GM21825 (cell line): ENCODE measurements at regions not wholly inside any gene's neighbourhood (a gene's known extent, or its start where the extent isn't known, plus 50 kb on each side); places are given as distances from the start of the nearest gene placed in this dataset.
A peak's percentile ranks its signal among the peaks of the same experiment; 100 is the strongest.

ENCODE experiments used
- ATAC-seq: cut with Tn5 transposase; IDR thresholded peaks from one replicate; pipeline ENCODE4 v1.9.1; 2021; ENCODE audit warnings: mild to moderate bottlenecking, moderate library complexity; ENCODE audit not compliant: unreplicated experiment

DNA sequence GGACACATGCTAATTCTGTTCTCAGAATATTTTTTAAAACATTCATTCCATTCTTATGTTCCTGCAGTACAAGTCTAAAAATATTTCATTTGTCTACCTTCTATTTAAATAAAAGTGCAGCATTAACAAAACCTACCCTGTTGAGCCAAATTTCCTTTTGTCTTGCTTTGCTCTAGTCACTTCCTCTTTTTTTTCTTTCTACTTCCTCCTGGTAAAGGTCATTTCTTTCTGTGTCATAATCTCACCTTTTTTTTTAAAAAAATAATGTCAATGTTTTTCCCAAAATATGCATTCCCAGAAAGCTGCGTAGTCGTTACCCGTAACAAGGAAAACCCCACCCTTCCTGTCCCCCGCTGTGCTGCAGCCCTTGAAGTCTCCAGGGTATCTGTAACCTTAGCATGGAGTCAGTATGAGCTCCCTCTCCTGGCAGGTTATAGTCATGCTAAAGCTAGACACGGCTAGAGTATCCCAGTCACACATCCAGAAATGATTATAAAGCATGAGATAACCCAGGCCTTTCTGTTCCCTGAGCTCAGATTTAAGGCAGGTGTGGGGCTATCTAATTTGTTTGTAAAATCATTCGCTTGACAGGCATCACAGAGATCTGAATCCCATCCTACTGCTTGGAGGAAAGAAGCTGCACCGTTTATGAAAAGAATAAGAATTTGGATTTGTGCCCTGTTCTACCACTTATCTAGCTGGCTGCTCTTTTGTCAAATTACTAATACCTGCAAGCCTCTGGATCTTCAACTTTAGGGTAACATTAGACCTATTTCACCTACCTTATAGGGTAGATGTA lies 51.1 kb upstream of the EED start:
- ATAC-seq, result peak; percentile 93

DNA sequence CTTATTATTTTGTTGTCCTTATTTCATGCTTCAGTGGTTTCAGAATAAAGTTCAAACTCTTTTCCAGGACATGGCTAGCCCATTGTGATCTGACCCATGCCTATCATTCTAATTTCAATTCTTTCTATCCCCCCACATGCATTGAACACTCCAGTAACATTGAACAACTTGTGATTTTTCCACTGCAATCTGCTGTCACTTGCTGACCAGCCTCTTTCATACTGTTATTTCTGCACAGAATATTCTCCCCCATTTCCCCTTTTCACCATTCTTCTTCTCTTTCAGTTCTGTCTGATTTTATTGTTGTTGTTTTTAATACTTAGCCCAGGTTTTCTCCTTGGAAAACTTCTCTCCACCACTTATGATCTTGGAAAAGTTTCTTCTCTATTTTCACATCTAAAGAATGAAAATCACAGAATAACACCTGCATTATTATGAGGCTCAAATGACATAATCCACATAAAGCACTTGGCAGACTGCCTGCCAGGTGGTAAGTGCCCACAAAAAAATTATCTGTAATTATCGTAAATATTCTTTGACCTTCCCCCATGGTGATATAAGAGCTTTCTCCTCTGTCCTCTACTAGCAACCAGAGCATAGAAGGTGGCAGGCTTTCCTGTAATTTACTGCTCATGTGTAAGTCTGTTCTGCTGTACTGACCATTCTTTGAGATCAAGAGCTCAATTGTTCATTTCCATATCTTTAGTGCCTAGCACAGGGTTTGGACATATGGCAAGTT lies 51.9 kb upstream of the EED start:
- ATAC-seq, result peak; percentile 6

DNA sequence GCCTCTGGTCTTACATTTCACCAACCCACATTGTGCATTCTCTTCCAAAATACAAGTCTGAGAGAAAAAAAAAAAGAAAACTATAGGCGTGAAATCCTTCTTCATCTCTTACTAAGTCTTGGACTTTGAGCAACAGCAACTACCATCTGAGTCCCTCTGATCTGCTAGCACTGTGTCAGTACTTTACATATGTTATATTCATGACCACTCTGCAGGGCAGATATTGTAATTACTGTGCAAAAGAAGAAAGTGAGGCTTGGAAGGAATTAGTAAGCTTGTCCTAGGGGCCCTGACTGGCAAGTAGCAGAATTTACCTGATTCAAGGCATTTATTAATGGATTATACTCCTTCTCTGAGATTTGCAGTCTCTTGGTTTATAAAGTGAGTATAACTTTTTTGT lies 52.7 kb upstream of the EED start:
- ATAC-seq, result no peak

DNA sequence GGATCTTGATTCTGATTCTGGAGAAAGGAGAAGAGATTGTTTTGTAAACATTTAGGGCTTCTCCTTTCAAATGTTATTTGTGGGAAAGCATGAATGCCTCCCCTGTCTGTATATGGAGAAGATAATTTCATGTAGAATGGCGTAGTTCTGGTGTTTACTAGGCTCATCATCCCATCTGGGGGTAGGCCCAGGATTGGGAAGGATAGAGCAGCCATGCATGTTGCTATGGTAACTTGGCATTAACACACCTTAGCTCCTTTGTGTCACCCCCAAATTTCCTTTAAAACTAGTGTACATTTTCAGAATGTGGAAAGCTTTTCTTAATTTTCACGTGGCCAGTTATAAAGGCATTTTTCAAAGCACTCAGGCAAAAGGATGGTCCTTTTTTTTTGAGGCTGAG lies 57.5 kb upstream of the EED start:
- no peak for ATAC-seq

DNA sequence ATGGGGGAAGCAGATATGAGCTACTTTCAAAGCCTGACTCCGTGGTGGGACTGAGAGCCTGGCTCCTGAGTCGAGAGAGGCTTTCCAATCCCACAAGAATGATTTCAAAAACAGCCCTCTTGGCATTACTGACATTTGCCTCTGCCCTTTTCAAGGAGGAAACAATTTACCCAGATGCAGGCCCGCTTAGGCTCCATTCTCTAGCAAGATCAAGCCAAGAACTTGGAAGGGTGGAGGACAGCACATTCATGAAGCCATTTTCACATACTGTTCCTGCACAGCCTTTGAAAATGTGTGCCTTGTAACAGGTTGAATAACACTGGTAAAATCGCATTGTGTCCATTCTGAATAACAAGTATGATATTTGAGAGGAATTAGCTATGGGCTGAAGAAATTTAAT lies 58.2 kb upstream of the EED start:
- ATAC-seq, result no peak

DNA sequence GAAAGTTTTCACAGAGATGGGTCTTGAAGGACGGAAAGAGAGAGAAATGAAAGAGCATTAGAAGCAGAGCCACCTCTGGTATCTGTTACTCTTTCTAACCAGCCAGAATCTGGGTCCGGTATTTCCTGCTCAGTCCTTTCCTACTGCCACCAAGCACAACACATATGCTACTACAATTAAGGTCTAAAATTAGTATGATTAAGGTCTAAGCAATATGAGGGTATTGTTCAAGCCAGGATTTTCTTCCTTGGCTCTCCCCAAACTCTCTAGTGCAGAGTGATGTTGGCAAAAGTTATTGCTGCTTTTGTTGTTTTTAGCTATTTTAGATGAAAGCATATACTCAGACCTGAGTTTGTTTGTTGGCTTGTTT lies 59.2 kb upstream of the EED start:
- ATAC-seq, result no peak

DNA sequence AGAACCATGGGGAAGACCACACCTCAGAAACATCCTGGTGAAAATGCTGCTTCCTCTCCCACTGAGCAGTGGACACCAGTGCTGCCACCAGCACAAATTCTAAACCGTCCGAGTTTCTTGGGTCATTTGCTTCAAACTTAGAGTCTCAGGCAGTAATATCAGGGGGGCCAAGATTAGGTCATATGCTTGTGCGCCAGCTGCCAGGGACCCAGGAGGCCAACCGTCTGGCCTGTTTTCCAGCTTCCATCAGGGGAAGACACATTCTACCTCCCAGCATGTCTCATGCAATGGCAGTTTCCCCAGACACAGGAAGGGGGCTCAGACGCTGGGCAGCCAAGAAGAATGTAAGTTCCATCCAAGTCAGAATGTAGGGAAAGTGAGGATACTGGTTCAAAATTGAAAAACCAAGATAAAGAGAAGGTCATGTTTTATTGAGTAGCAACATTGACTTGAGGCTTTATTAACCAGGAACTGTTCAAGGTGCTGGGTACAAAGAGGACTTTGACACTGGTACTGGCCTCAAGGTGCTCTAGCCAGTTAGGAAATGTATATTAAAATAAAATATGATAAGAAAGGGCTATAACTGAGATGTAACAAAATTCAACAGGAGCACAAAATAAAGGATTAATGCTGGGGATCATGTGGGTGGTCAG lies 59.7 kb upstream of the EED start:
- no peak for ATAC-seq

DNA sequence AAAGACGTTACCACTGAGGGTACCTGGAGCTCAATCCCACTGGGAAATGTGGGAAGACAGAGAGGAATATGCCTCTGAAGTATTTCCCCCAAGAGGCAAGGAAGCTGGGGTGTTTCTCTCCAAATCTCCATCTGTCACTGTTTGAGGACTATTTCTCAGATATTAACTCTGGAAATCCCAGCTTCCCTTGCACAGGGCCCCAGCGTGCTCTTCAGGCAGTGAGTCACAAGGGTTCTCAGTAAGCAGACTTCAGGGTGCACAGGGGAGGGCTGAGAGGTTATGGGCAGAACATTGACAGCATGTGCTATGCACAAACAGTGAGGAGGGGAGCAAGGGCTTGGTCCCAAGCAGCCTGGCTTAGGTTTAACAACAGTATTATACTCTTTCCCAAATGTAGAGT lies 60.9 kb upstream of the EED start:
- ATAC-seq, result no peak

DNA sequence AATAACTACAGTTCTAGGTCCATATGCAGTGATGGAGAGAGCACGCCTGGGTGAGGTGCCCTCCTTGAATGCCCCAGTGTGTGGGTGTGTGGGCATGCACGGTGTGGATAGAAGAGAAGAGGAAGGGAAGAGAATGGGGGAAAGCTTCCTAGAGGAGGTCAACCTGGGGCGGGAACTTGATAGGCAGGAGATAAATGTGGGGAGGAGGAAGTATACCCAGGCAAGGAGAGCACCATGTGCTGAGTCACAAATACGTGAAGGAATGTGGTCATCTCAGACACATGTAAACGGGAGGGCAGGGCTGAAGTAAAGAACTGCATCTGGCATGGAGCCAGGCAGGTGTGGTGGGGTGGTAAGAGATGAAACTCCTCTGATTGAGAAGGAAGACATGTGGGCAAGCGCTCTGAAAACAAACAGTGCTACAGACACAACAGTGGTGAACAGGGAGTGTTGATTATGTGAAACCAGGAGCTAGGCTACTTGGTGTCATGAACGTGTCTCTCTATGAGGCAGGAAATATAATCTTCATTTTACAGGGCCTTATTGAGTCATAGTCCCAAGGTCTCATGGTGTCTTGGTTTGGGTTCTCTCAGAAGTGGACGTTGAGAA lies 61.5 kb upstream of the EED start:
- ATAC-seq, result peak; percentile 77

DNA sequence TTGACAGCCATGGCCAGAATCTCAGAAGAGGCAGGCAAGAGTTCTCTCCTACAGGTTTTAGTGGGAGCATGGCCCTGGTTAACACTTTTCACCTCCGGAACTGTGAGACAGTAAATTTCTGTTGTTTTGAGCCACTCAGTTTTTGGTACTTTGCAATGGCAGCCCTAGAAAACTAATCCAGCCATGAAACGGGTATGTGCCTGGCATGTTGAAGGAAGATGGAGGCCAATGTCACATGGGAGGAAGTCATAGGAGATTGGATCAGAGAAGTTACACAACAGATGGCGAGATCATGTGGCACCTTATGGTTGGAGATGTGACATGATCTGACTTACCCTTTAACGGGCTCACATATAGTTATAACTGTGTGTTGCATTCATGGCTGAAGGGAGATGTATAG lies 63.2 kb upstream of the EED start:
- no peak for ATAC-seq

DNA sequence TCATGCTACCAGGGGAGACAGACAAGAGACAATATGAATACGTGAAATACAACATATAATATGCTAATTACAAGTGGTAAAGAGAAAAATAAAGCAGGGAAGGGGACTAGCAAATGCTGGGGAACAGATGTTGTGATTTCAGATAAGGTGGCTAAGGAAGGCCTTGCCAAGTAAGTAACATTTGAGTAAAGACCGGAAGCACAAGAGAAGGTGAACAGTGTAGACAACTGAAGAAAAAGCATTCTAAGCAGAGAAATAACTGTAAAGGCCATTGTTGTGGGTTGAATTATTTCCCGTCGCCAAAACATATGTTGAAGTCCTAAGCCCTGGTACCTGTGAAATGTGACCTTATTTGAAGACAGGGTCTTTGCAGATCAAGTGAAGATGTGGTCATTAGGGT lies 63.7 kb upstream of the EED start:
- no peak for ATAC-seq

DNA sequence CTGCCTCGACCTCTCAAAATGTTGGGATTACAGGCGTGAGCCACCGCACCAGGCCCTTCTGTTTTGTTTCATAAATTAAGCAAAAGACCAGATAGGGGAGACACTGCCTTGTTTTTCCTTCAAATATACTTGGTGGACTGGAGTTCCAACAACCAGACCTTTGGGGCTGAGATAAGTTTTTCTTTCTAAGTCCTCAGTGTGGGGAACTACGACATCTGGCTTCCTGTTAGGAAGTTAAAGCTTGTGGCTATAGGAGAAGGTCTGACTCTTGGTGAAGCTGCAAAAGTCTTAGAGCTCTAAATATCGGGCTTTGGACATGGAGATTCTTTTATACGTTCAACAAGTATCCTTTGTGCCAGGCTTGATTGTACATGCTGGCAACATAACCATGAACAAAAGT lies 64.1 kb upstream of the EED start:
- ATAC-seq, result no peak

DNA sequence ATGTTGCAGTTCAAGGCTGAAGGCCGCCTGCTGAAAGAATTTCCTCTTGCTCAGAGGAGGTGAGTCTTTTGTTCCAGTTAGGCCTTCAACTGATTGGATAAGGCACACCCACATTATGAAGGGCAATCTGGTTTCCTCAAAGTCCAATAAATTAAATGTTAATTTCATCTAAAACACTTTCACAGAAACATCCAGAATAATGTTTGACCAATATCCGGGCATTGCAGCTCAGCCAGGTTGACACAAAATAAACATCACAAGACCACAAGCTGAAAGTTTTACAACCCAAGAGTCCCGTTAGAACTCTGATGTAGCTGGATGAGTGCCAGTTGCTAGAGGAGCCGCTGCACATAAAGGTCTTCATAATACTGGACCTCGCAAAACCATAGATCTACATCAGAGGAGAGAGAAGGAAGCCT lies 64.9 kb upstream of the EED start:
- ATAC-seq, result no peak

DNA sequence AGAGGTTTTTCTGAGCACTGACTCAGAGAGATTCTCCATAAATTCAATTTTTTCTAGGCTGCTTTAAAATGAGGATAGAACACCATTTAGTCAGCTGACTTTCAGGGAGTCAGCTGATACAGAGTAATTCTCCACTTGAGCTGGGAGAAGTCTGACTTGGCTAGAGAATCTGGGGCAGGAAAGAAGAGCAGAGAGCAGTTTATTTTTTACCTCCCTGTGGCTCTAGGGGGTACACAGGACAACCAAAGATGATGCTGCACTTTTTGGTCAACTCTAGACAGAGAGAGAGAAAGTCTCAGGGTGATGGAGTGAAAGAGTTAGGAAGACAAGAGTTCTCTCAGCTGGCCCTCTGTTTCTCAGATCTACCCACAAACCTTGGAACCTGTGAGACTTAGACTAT lies 67.3 kb upstream of the EED start:
- ATAC-seq, result no peak

DNA sequence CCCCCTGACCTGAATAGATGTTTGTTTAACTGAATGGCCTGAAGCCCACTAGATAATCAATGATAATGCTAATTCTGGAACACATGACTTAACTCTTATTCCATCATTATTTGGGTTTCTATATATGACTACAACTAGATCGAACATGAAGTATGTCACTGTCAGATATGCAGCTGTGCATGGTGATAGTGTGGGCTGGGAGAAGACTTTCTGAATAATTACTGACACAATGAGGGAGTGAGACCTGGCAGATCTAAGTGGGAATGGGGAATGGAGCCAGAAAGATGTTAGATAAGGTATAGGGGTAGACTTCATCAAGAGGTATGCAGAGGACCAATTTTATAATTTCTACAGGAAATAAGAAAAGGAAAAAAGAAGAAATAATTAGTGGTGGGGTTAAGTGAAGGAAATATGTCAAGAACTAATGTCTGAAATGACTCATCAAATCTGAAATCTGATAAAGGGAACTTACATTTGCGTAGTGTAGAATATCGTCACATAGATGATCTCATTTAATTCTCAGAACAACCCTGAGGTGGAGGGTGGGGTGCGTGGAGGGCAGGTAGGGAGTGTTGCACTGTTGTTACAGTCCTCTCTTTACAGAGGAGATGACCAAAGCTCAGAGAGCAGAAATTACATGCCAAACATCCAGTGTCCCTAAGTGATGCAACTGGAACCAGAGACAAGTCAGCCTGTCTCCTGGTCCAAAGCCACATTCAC lies 68.2 kb upstream of the EED start:
- peak; percentile 55 for ATAC-seq

DNA sequence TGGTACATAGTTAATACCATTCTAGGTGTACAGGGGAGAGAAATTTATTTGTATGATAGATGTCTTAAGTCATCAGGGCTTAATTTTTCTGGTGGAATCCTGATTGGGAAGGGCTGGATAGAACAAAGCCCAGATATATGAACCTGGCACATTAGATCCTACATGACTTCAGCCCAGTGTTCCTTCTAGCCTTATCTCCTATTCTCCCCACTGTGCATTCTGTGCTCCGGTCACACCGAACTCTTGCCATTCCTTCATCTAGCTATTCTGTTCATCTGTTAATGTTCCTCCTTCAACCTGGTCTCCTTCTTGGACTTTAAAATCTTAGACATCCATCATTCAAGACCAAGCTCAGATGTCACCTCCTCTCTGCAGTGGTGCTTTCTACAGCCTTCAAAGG lies 68.9 kb upstream of the EED start:
- no peak for ATAC-seq

DNA sequence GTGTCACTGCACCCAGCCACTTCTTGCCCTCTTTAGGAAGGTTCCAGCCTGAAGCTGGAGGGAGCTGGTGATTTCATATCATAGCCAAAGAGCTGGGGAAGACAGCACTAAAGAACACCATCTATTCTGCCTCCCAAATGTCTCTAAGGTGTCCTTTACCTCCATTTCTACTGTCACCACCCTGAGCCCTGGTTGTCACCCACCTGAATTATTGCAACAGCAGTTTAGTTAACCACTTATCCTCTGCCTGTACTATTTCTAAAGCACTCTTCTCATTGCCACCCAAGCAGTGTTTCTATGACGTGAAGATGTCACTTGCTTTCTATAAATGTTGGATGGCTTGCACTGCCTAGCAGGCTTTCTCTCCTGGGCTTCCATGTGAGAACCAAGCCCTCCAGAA lies 69.4 kb upstream of the EED start:
- no peak for ATAC-seq

DNA sequence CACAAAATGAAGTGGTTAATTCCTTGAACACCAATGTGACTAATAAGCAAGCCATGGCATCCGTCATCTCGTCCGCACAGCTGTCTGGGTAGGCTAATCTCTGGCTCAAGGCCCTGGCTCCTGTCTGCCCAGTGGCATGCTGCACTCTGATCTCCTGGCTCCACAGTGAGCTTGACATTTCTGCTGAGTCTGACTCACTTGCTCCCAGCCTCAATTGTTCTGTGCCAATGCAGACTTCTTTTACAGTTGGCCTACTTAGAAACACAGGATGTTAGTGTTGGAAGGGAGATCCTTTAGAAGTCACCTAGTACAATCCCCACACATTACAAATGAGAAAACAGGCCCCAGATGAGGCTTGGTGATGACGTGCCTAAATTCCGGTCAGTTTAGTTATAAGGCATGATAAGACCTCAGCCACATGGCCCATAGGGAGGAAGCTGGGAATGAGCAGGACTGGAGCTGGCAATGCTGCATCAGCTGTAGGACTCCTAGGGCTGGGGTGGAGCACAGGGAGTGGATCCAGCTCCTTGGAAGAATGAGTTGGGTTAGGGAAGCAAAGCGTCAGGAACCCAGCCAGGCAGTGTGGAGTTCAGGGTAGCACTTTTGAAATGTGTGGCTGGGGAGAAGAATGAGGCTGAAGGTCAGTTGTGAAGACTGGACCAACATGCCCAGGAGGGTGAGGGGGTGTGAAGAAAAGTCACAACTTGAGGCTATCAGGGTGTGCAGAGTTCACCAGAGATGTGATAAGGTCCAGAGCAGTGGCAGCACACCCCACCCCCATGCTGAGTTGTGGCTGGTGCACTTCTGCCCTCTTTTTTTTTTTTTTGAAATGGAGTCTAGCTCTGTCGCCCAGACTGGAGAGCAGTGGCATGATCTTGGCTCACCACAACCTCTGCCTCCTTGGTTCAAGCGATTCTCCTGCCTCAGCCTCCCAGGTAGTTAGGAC lies 70.2 kb upstream of the EED start:
- no peak for ATAC-seq

DNA sequence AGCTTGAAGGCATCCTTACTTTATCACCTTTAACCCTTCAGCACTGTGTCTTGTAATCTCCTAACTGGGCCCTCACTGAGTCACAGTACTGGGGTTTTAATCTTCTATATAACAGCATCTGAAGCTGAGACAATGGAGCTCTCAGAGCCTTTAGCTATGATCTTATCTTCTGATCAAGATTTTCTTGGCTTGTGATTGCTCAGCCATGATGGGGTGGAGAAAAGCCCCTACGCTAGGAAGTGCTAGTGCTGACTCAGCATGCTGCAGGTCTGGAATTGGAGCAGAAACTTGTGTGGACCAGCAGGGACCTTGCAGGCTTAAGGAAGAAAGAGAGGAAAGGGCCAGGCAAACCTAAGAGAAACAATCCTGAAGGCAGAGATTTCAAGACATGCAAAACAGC lies 71.7 kb upstream of the EED start:
- ATAC-seq, result no peak

DNA sequence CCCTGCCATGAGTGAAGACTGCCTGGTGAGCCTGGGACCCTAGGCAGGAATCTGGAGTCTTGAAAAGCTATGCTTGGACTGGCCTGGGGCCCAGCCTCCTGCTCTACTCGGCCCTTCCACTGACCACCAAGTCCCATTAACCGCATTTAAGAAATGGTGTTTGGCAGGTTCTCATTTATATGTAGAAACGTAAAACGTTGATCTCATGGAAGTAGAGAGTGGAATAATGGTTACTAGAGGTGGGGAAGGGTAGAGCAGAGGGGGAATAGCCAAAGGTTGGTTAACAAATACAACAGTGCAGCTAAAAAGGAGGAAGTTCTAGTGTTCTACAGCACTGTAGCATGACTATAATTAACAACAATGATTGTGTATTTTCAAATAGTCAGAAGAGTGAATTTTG lies 72.9 kb upstream of the EED start:
- no peak for ATAC-seq
